RWPE2 (cell line): ENCODE measurements at regions not wholly inside any gene's neighbourhood (a gene's known extent, or its start where the extent isn't known, plus 50 kb on each side); places are given as distances from the start of the nearest gene placed in this dataset.

Source experiments
- ATAC-seq: fragments of 200-7000 bp; cut with Tn5 transposase; 3 replicates; pipeline ENCODE4 v1.9.1; 2021; ENCODE audit warnings: low read depth
- DNase-seq: peaks from one replicate; pipeline ENCODE4 v3.0.0-alpha.2; 2020; ENCODE audit warnings: low spot score
- H3K27ac ChIP-seq: fragments of 450-650 bp; 2 replicates; pipeline ENCODE4 v1.5.1; 2017; ENCODE audit warnings: mild to moderate bottlenecking; ENCODE audit not compliant: poor library complexity, severe bottlenecking
- H3K27me3 ChIP-seq: fragments of 250-450 bp; sonication (Bioruptor Pico); 2 replicates; pipeline ENCODE4 v1.5.1; 2021; ENCODE audit warnings: mild to moderate bottlenecking, moderate library complexity; ENCODE audit not compliant: insufficient read depth, poor library complexity, severe bottlenecking
- H3K36me3 ChIP-seq: fragments of 250-450 bp; sonication (Bioruptor Pico); 2 replicates; pipeline ENCODE4 v1.5.1; 2020; ENCODE audit warnings: low read depth, mild to moderate bottlenecking, moderate library complexity
- H3K4me1 ChIP-seq: fragments of 250-450 bp; sonication (Bioruptor Pico); 2 replicates; pipeline ENCODE4 v1.5.1; 2021; ENCODE audit warnings: mild to moderate bottlenecking, moderate library complexity; ENCODE audit not compliant: insufficient read depth, poor library complexity, severe bottlenecking
- H3K4me3 ChIP-seq: fragments of 250-450 bp; sonication (Bioruptor Pico); 2 replicates; pipeline ENCODE4 v1.5.1; 2021; ENCODE audit warnings: mild to moderate bottlenecking, moderate library complexity; ENCODE audit not compliant: severe bottlenecking
- H3K9me3 ChIP-seq: fragments of 250-450 bp; sonication (Bioruptor Pico); 2 replicates; pipeline ENCODE4 v1.5.1; 2021; ENCODE audit warnings: mild to moderate bottlenecking, moderate library complexity; ENCODE audit not compliant: severe bottlenecking
- CTCF ChIP-seq: fragments of 450-650 bp; IDR thresholded peaks from one replicate; pipeline ENCODE4 v1.5.1; 2017; ENCODE audit warnings: mild to moderate bottlenecking, moderate library complexity; ENCODE audit not compliant: poor library complexity, severe bottlenecking

GRCh38 chr10:28874210-28874609 is 196.9 kb downstream of the BAMBI start:
- TF ChIP-seq CTCF, result no peak
- no peaks in the 10 kb centered on the region for H3K9me3 ChIP-seq
- no peaks in the 10 kb centered on the region for H3K27me3 ChIP-seq
- no peaks in the 10 kb centered on the region for H3K36me3 ChIP-seq
- ATAC-seq, result no peak
- H3K4me3 ChIP-seq, result no peak overlapping the region
- DNase-seq, result no peak
- H3K27ac ChIP-seq, result no peak overlapping the region
- H3K4me1 ChIP-seq, result no peaks in the 10 kb centered on the region

- Histone ChIP-seq H3K27ac (no peak overlapping the region), H3K36me3 (no peaks in the 10 kb centered on the region), H3K4me3 (no peak overlapping the region), H3K4me1 (no peaks in the 10 kb centered on the region), H3K27me3 (no peaks in the 10 kb centered on the region), H3K9me3 (no peaks in the 10 kb centered on the region)
- no peak for TF ChIP-seq CTCF
- no peak for ATAC-seq
- no peak for DNase-seq
Observed at GRCh38 chr10:28875549-28876081, 198.3 kb downstream of the BAMBI start.

- H3K9me3 ChIP-seq, result no peaks in the 10 kb centered on the region
- TF ChIP-seq CTCF, result no peak
- H3K4me3 ChIP-seq, result no peak overlapping the region
- H3K27me3 ChIP-seq, result no peaks in the 10 kb centered on the region
- H3K27ac ChIP-seq, result no peak overlapping the region
- ATAC-seq (no peak), DNase-seq (no peak)
- H3K4me1 ChIP-seq, result no peaks in the 10 kb centered on the region
- H3K36me3 ChIP-seq, result no peaks in the 10 kb centered on the region
Observed at GRCh38 chr10:28878236-28878970, 201.1 kb downstream of the BAMBI start.

GRCh38 chr10:28879246-28879645 is 201.9 kb downstream of the BAMBI start:
- ATAC-seq, result no peak
- Histone ChIP-seq H3K27me3 (no peaks in the 10 kb centered on the region), H3K4me1 (no peaks in the 10 kb centered on the region), H3K36me3 (no peaks in the 10 kb centered on the region), H3K4me3 (no peak overlapping the region), H3K27ac (no peak overlapping the region), H3K9me3 (no peaks in the 10 kb centered on the region)
- DNase-seq, result no peak
- no peak for TF ChIP-seq CTCF
